ENCODE measurements at regions not wholly inside any gene's neighbourhood (a gene's known extent, or its start where the extent isn't known, plus 50 kb on each side); places are given as distances from the start of the nearest gene placed in this dataset.

DNA sequence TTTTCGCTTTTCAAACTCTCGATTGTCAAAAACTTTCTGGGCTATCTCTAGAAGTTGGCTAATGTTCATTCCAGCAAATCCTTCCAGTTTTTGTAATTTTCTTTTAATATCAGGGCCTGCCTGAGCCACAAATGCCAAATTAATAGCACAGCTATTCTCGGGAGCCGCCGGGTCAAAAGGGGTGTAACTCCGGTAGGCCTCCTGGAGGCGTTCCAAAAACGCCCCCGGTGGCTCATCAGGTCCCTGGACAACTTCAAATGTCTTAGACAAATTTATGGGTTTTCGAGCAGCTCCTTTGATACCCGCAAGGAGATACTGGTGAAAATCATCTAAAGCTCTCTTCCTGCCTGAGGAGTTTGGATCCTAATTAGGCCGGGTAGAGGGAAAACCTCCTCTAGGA lies 117.9 kb upstream of the PZP start:
- in situ Hi-C loops (cut with MboI; ENCODE audit: low sequenced_read_pairs in 4 of 4) (loop anchor here in 2 of 4 donors (25.0 kb wide), 1 partner anchor 386 kb away; no protein-coding TSS in a partner anchor), intact Hi-C loops (cut with DNase I; ENCODE audit: low total_unique reads) (no loop called here)
- TF ChIP-seq, protein P1, sequence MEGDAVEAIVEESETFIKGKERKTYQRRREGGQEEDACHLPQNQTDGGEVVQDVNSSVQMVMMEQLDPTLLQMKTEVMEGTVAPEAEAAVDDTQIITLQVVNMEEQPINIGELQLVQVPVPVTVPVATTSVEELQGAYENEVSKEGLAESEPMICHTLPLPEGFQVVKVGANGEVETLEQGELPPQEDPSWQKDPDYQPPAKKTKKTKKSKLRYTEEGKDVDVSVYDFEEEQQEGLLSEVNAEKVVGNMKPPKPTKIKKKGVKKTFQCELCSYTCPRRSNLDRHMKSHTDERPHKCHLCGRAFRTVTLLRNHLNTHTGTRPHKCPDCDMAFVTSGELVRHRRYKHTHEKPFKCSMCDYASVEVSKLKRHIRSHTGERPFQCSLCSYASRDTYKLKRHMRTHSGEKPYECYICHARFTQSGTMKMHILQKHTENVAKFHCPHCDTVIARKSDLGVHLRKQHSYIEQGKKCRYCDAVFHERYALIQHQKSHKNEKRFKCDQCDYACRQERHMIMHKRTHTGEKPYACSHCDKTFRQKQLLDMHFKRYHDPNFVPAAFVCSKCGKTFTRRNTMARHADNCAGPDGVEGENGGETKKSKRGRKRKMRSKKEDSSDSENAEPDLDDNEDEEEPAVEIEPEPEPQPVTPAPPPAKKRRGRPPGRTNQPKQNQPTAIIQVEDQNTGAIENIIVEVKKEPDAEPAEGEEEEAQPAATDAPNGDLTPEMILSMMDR (IDR thresholded peaks at IDR 0.05 in 4 of 5, conservative IDR thresholded peaks at IDR 0.05 in 1 of 5), result no peak
- no peak for TF ChIP-seq POLR2A (IDR thresholded peaks at IDR 0.05)
- no peak for ATAC-seq
- no peak overlapping the region for H3K4me3 ChIP-seq
- H3K36me3 ChIP-seq, result no peaks in the 10 kb centered on the region
- no peaks in the 10 kb centered on the region for H3K4me1 ChIP-seq
- H3K9me3 ChIP-seq, result no peaks in the 10 kb centered on the region
- H3K27me3 ChIP-seq, result no peaks in the 10 kb centered on the region
- no peak for DNase-seq
- H3K27ac ChIP-seq, result no peak overlapping the region

DNA sequence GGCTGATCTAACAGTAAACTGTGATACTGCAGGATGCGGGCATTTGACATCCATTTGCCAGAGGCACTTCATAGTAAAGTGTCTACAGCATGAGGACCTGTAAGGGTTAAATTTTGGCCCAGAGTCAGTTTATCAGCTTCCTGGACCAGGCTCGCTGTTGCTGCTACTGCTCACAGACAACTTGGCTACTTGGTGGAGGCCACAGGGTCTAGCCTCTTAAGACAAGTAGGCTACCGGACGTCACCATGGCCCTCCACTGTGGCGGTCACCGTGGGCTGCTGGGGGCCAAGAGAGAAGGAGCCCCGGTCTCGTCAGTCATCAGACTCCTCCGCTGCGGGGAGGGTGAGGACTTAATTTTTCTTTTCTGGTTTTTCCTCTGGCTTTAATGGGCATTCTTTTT lies 117.3 kb upstream of the PZP start:
- Histone ChIP-seq H3K4me3 (no peak overlapping the region), H3K9me3 (no peaks in the 10 kb centered on the region), H3K4me1 (no peaks in the 10 kb centered on the region), H3K36me3 (no peaks in the 10 kb centered on the region), H3K27ac (no peak overlapping the region), H3K27me3 (no peaks in the 10 kb centered on the region)
- intact Hi-C loops (cut with DNase I; ENCODE audit: low total_unique reads) (no loop called here), in situ Hi-C loops (cut with MboI; ENCODE audit: low sequenced_read_pairs in 4 of 4) (loop anchor here in 2 of 4 donors (25.0 kb wide), 1 partner anchor 387 kb away; no protein-coding TSS in a partner anchor)
- ATAC-seq (no peak), DNase-seq (no peak)
- no peak for TF ChIP-seq POLR2A (IDR thresholded peaks at IDR 0.05)

DNA sequence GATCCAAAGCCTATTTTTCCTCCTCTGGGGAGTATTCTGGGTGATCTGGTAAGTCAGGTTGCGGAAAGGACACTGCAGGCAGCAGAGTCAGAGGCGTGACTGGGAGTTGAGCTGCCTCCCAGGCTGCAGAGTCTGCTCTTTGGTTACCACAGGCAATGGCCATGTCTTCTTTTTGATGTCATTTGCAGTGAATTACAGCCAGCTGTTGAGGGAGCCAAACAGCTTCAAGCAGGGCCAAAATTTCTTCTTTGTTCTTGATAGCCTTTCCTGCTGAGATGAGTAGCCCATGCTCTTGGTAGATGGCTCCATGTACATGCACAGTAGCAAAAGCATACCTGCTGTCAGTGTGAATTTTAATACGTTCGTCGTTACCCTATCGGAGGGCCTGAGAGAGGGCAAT lies 116.6 kb upstream of the PZP start:
- in situ Hi-C loops (cut with MboI; ENCODE audit: low sequenced_read_pairs in 4 of 4), result loop anchor here in 2 of 4 donors (25.0 kb wide), 1 partner anchor 388 kb away; no protein-coding TSS in a partner anchor
- H3K4me1 ChIP-seq, result no peaks in the 10 kb centered on the region
- no peak overlapping the region for H3K27ac ChIP-seq
- no peaks in the 10 kb centered on the region for H3K27me3 ChIP-seq
- H3K4me3 ChIP-seq, result no peak overlapping the region
- intact Hi-C loops (cut with DNase I; ENCODE audit: low total_unique reads), result no loop called here
- H3K36me3 ChIP-seq, result no peaks in the 10 kb centered on the region
- TF ChIP-seq, protein P1 (IDR thresholded peaks at IDR 0.05 in 4 of 5, conservative IDR thresholded peaks at IDR 0.05 in 1 of 5), result no peak
- TF ChIP-seq POLR2A (IDR thresholded peaks at IDR 0.05), result no peak
- DNase-seq (no peak), ATAC-seq (no peak)
- no peaks in the 10 kb centered on the region for H3K9me3 ChIP-seq

DNA sequence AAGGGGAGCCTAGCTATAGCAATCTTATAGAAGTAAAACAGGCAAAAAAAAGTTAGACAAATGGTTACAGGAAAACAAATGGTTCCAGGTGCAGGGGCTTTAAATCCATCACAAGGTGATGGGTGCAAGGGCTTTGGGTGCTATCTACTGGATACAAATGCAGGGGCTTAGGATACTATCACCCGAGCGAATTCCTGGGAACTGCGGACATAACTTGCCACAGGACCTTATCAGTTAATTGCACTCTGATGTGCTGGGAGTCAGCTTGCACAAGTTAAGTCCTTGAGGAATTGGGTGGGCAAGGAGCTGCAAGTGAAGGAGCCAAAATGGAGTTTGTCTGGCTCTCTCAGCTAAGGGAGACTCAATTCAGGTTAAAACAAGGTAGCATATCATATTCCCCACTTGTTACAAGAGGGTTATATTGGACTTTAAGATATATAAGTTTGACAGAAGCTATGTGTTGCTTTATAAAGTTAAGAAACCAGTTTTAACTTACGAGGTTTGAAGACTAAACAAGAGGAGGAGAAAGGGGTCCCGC lies 115.0 kb upstream of the PZP start:
- no peak overlapping the region for H3K4me3 ChIP-seq
- no peaks in the 10 kb centered on the region for H3K27me3 ChIP-seq
- H3K27ac ChIP-seq, result no peak overlapping the region
- intact Hi-C loops (cut with DNase I; ENCODE audit: low total_unique reads) (no loop called here), in situ Hi-C loops (cut with MboI; ENCODE audit: low sequenced_read_pairs in 4 of 4) (no loop called here)
- ATAC-seq (no peak), DNase-seq (no peak)
- no peaks in the 10 kb centered on the region for H3K9me3 ChIP-seq
- no peaks in the 10 kb centered on the region for H3K4me1 ChIP-seq
- no peaks in the 10 kb centered on the region for H3K36me3 ChIP-seq
- no peak for TF ChIP-seq POLR2A (IDR thresholded peaks at IDR 0.05)
- TF ChIP-seq, protein P1 (IDR thresholded peaks at IDR 0.05 in 4 of 5, conservative IDR thresholded peaks at IDR 0.05 in 1 of 5), result no peak

DNA sequence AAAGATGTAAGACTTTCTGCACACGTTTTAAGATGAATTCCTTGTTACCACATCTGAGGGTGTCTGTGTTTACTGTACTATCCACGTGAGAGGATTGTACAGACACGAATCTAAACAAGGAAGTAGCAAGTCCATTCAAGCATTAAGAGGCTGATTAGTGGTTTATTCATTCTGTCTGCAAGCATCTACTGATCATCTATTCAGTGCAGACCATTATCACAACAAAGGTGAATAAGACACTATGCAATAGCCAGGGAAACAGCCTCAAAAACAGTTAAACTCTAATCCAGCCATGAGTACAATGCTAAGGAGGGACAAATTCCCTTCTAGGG lies 111.6 kb upstream of the PZP start:
- ATAC-seq (no peak), DNase-seq (no peak)
- intact Hi-C loops (cut with DNase I; ENCODE audit: low total_unique reads) (no loop called here), in situ Hi-C loops (cut with MboI; ENCODE audit: low sequenced_read_pairs in 4 of 4) (no loop called here)
- H3K9me3 ChIP-seq, result no peaks in the 10 kb centered on the region
- H3K27me3 ChIP-seq, result no peaks in the 10 kb centered on the region
- no peaks in the 10 kb centered on the region for H3K4me1 ChIP-seq
- no peak overlapping the region for H3K27ac ChIP-seq
- H3K36me3 ChIP-seq, result no peaks in the 10 kb centered on the region
- no peak for TF ChIP-seq POLR2A (IDR thresholded peaks at IDR 0.05)
- TF ChIP-seq, protein P1 (IDR thresholded peaks at IDR 0.05 in 4 of 5, conservative IDR thresholded peaks at IDR 0.05 in 1 of 5), result no peak
- no peak overlapping the region for H3K4me3 ChIP-seq

All from gastrocnemius medialis (tissue), 4 donors.